ENCODE measurements at regions not wholly inside any gene's neighbourhood (a gene's known extent, or its start where the extent isn't known, plus 50 kb on each side); places are given as distances from the start of the nearest gene placed in this dataset.

DNA sequence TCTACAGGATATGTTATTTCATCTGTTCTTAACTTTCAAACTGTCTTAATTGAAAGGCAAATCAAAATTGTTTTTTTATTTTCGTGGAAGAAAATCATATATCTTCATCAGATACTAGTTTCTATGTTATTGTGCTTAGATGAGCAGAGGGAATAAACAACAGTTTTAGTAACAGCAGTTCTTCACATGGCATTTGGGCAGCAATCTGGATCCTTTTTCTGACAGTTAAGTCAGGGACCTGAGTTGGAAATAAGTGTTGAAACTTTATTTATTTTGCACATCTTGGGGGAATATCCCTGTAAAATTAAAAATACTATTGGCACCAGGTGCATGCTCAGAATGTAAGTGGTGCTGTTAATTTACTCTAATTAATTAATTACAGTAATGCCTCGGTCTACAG lies 296.3 kb downstream of the GPAM start:
- TF ChIP-seq, protein P1, sequence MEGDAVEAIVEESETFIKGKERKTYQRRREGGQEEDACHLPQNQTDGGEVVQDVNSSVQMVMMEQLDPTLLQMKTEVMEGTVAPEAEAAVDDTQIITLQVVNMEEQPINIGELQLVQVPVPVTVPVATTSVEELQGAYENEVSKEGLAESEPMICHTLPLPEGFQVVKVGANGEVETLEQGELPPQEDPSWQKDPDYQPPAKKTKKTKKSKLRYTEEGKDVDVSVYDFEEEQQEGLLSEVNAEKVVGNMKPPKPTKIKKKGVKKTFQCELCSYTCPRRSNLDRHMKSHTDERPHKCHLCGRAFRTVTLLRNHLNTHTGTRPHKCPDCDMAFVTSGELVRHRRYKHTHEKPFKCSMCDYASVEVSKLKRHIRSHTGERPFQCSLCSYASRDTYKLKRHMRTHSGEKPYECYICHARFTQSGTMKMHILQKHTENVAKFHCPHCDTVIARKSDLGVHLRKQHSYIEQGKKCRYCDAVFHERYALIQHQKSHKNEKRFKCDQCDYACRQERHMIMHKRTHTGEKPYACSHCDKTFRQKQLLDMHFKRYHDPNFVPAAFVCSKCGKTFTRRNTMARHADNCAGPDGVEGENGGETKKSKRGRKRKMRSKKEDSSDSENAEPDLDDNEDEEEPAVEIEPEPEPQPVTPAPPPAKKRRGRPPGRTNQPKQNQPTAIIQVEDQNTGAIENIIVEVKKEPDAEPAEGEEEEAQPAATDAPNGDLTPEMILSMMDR (IDR thresholded peaks at IDR 0.05): no peak
- TF ChIP-seq EP300 (IDR thresholded peaks at IDR 0.05): no peak

Data from upper lobe of left lung (tissue), 4 donors.